Smooth muscle cell (in vitro differentiated cells): ENCODE measurements at regions not wholly inside any gene's neighbourhood (a gene's known extent, or its start where the extent isn't known, plus 50 kb on each side); places are given as distances from the start of the nearest gene placed in this dataset.

Experiments
- DNase-seq: peaks from one replicate; lab custom pipeline; 2025; ENCODE audit not compliant: unreplicated experiment; lab: John Stamatoyannopoulos, UW
- H2AFZ ChIP-seq: fragments of 200-600 bp; sonication (generic); 2 replicates; pipeline ENCODE4 v1.6.0; 2016; ENCODE audit warnings: antibody characterized with exemption, low read depth, mild to moderate bottlenecking
- H3F3A ChIP-seq: fragments of 200-600 bp; sonication (generic); 2 replicates; pipeline ENCODE4 v1.6.0; 2017; ENCODE audit warnings: antibody characterized with exemption, low read depth
- H3K27ac ChIP-seq: fragments of 200-600 bp; sonication (generic); 2 replicates; pipeline ENCODE4 v1.5.1; 2016; ENCODE audit warnings: low read depth, mild to moderate bottlenecking
- H3K27me3 ChIP-seq: fragments of 200-600 bp; sonication (generic); 2 replicates; pipeline ENCODE4 v1.6.1; 2016; ENCODE audit warnings: low read depth, mild to moderate bottlenecking
- H3K36me3 ChIP-seq: fragments of 200-600 bp; sonication (generic); 2 replicates; pipeline ENCODE4 v1.5.1; 2016; ENCODE audit warnings: low read depth
- H3K4me1 ChIP-seq: fragments of 200-600 bp; sonication (generic); 2 replicates; pipeline ENCODE4 v1.5.1; 2016; ENCODE audit warnings: low read depth
- H3K4me2 ChIP-seq: fragments of 200-600 bp; sonication (generic); 2 replicates; pipeline ENCODE4 v1.6.0; 2016; ENCODE audit warnings: mild to moderate bottlenecking
- H3K4me3 ChIP-seq: fragments of 200-600 bp; sonication (generic); 2 replicates; pipeline ENCODE4 v1.5.1; 2016; ENCODE audit warnings: mild to moderate bottlenecking
- H3K79me2 ChIP-seq: fragments of 200-600 bp; sonication (generic); 2 replicates; pipeline ENCODE4 v1.6.0; 2016; ENCODE audit warnings: low read depth, mild to moderate bottlenecking
- H3K9ac ChIP-seq: fragments of 200-600 bp; sonication (generic); 2 replicates; pipeline ENCODE4 v1.6.0; 2016; ENCODE audit warnings: low read depth
- H3K9me3 ChIP-seq: fragments of 200-600 bp; sonication (generic); replicated peaks from 2 replicates; pipeline ENCODE4 v1.5.1; 2016; ENCODE audit warnings: low read depth
- H4K20me1 ChIP-seq: fragments of 200-600 bp; sonication (generic); 2 replicates; pipeline ENCODE4 v1.6.0; 2016; ENCODE audit warnings: low read depth
- CTCF ChIP-seq: fragments of 200-600 bp; sonication (generic); IDR thresholded peaks from 2 replicates; pipeline ENCODE4 v1.5.1; 2017; ENCODE audit warnings: borderline replicate concordance, mild to moderate bottlenecking, antibody characterized with exemption; ENCODE audit not compliant: insufficient read depth, poor library complexity, severe bottlenecking
- WGBS: methylation state at CpG from one replicate; pipeline ENCODE4 v1.1.7; 2016; ENCODE audit warnings: low lambda C conversion rate; 5-methylcytosine and 5-hydroxymethylcytosine counted together

- Histone ChIP-seq H2AFZ (no peak overlapping the region), H3K27ac (no peak overlapping the region), H3K4me3 (no peak overlapping the region), H3K9me3 (no peaks in the 10 kb centered on the region), H3K9ac (no peak overlapping the region), H4K20me1 (no peaks in the 10 kb centered on the region), H3K79me2 (no peaks in the 10 kb centered on the region), H3F3A (no peaks in the 10 kb centered on the region), H3K27me3 (peaks cover 17% of the 10 kb centered on the region), H3K4me2 (no peak overlapping the region), H3K36me3 (no peaks in the 10 kb centered on the region), H3K4me1 (no peaks in the 10 kb centered on the region)
- no peak for DNase-seq
- TF ChIP-seq CTCF = no peak
- whole genome bisulfite sequencing = 90% methylated on average over 6 of the region's 6 CpGs
These were observed 243.8 kb downstream of the CDK5RAP2 start for GRCh38 chr9:120336021-120336752.

- H3K9ac ChIP-seq = no peak overlapping the region
- WGBS = 92% methylated on average over 3 of the region's 3 CpGs
- H3K27ac ChIP-seq = no peak overlapping the region
- H3K4me1 ChIP-seq = no peaks in the 10 kb centered on the region
- no peaks in the 10 kb centered on the region for H3F3A ChIP-seq
- no peak for TF ChIP-seq CTCF
- H3K4me3 ChIP-seq = no peak overlapping the region
- no peak overlapping the region for H2AFZ ChIP-seq
- H3K27me3 ChIP-seq = peaks cover 6% of the 10 kb centered on the region
- no peaks in the 10 kb centered on the region for H3K79me2 ChIP-seq
- H3K9me3 ChIP-seq = no peaks in the 10 kb centered on the region
- no peaks in the 10 kb centered on the region for H4K20me1 ChIP-seq
- no peak overlapping the region for H3K4me2 ChIP-seq
- no peaks in the 10 kb centered on the region for H3K36me3 ChIP-seq
- no peak for DNase-seq
These were observed 248.1 kb downstream of the CDK5RAP2 start for GRCh38 chr9:120331913-120332312.

GRCh38 chr9:120330031-120330430, 249.9 kb downstream of the CDK5RAP2 start:
- no peaks in the 10 kb centered on the region for H3K36me3 ChIP-seq
- no peaks in the 10 kb centered on the region for H3K9me3 ChIP-seq
- no peaks in the 10 kb centered on the region for H3K79me2 ChIP-seq
- H4K20me1 ChIP-seq = no peaks in the 10 kb centered on the region
- no peak overlapping the region for H3K4me3 ChIP-seq
- no peak overlapping the region for H2AFZ ChIP-seq
- peaks cover 6% of the 10 kb centered on the region for H3K27me3 ChIP-seq
- no peaks in the 10 kb centered on the region for H3K4me1 ChIP-seq
- no peak overlapping the region for H3K9ac ChIP-seq
- no peak for DNase-seq
- no peak overlapping the region for H3K4me2 ChIP-seq
- H3K27ac ChIP-seq = no peak overlapping the region
- no peak for TF ChIP-seq CTCF
- H3F3A ChIP-seq = no peaks in the 10 kb centered on the region
- 97% methylated on average over 2 of the region's 2 CpGs for WGBS

GRCh38 chr9:120327322-120327721, 252.6 kb downstream of the CDK5RAP2 start:
- no peaks in the 10 kb centered on the region for H4K20me1 ChIP-seq
- H3K27ac ChIP-seq = no peak overlapping the region
- H3K4me2 ChIP-seq = no peak overlapping the region
- 96% methylated on average over 3 of the region's 3 CpGs for WGBS
- no peaks in the 10 kb centered on the region for H3K9me3 ChIP-seq
- H3K27me3 ChIP-seq = no peaks in the 10 kb centered on the region
- H3K36me3 ChIP-seq = no peaks in the 10 kb centered on the region
- H3K4me1 ChIP-seq = no peaks in the 10 kb centered on the region
- no peak for DNase-seq
- H3K79me2 ChIP-seq = no peaks in the 10 kb centered on the region
- no peak for TF ChIP-seq CTCF
- no peak overlapping the region for H3K4me3 ChIP-seq
- no peak overlapping the region for H2AFZ ChIP-seq
- no peaks in the 10 kb centered on the region for H3F3A ChIP-seq
- H3K9ac ChIP-seq = no peak overlapping the region
